GM12878 (cell line): ENCODE measurements at regions not wholly inside any gene's neighbourhood (a gene's known extent, or its start where the extent isn't known, plus 50 kb on each side); places are given as distances from the start of the nearest gene placed in this dataset.

Experiments used
- ATAC-seq: fragments of 200-7000 bp; cut with Tn5 transposase; 3 replicates; pipeline ENCODE4 v1.9.1; 2020; ENCODE audit warnings: mild to moderate bottlenecking, moderate library complexity
- BruUV-seq: library from RNA; stranded (reverse); fragments of 400-500 nt; replicated peaks from 2 replicates; lab custom pipeline; 2021; lab: Mats Ljungman, UMichigan
- CTCF ChIA-PET: fragments of 300-600 bp; sonication (Branson Sonifier 250); formaldehyde crosslinking; extraction: SDS; loops from one replicate; lab custom pipeline; 2021; ENCODE audit warnings: inconsistent platforms; lab: Yijun Ruan, JAX
- POLR2A ChIA-PET: fragments of 350-600 bp; formaldehyde crosslinking; extraction: SDS; loops from one replicate; lab custom pipeline; 2021; ENCODE audit warnings: inconsistent platforms; lab: Charles Lee
- RAD21 ChIA-PET: fragments of 300-600 bp; sonication (Branson Sonifier 250); formaldehyde crosslinking; loops from one replicate; lab custom pipeline; 2023; ENCODE audit warnings: antibody characterized with exemption; ENCODE audit not compliant: unreplicated experiment; lab: Charles Lee
- SMC1A ChIA-PET: fragments of 300-600 bp; sonication (Branson Sonifier 250); formaldehyde crosslinking; loops from one replicate; lab custom pipeline; 2023; ENCODE audit not compliant: unreplicated experiment, uncharacterized antibody; lab: Charles Lee
- DNase-seq: peaks from one replicate; pipeline ENCODE4 v3.0.0-alpha.2; 2011; ENCODE audit warnings: low read depth, low spot score
- FAIRE-seq: peaks from 3 replicates; lab custom pipeline; 2011; peaks lifted over from hg19 to GRCh38; lab: Jason Lieb, UNC
- H2AFZ ChIP-seq: 2 replicates; pipeline ENCODE4 v1.6.0; 2011; ENCODE audit warnings: low read depth, low read length, control low read depth; ENCODE audit not compliant: control insufficient read depth
- H3K27ac ChIP-seq: 2 replicates; pipeline ENCODE4 v1.5.1; 2011; ENCODE audit warnings: control low read depth; ENCODE audit not compliant: control insufficient read depth, insufficient read depth
- H3K27me3 ChIP-seq, 2 experiments: replicated peaks in 1 of 2; 2 replicates each; pipeline versions ENCODE4 v1.6.0 to v1.6.1; 2011; ENCODE audit warnings: low read length in 1 of 2; ENCODE audit not compliant: control insufficient read depth in 2 of 2, insufficient read depth in 2 of 2
- H3K36me3 ChIP-seq, 2 experiments: 2 replicates each; pipeline ENCODE4 v1.5.1; 2011; ENCODE audit warnings: low read length in 1 of 2; ENCODE audit not compliant: control insufficient read depth in 2 of 2, insufficient read depth in 2 of 2
- H3K4me1 ChIP-seq: 2 replicates; pipeline ENCODE4 v1.6.1; 2011; ENCODE audit warnings: mild to moderate bottlenecking, low read length, moderate library complexity, mixed read lengths; ENCODE audit not compliant: control insufficient read depth, insufficient read depth
- H3K4me2 ChIP-seq: 2 replicates; pipeline ENCODE4 v1.6.0; 2011; ENCODE audit warnings: control low read depth; ENCODE audit not compliant: control insufficient read depth, insufficient read depth
- H3K4me3 ChIP-seq: fragments of 200-600 bp; sonication (generic); 2 replicates; pipeline ENCODE4 v1.5.1; 2016
- H3K79me2 ChIP-seq: 2 replicates; pipeline ENCODE4 v1.6.0; 2011; ENCODE audit warnings: low read length; ENCODE audit not compliant: control insufficient read depth, insufficient read depth
- H3K9ac ChIP-seq: 2 replicates; pipeline ENCODE4 v1.8.0; 2011; ENCODE audit warnings: low read length, control low read depth, mixed read lengths; ENCODE audit not compliant: control insufficient read depth, insufficient read depth
- H3K9me3 ChIP-seq: replicated peaks from 3 replicates; pipeline ENCODE4 v1.5.1; 2011; ENCODE audit warnings: mild to moderate bottlenecking, low read length; ENCODE audit not compliant: control insufficient read depth, insufficient read depth
- H4K20me1 ChIP-seq: 2 replicates; pipeline ENCODE4 v1.6.0; 2011; ENCODE audit not compliant: control insufficient read depth, insufficient read depth
- ASH2L ChIP-seq: fragments of 300-600, 200-600 bp; sonication (generic); IDR thresholded peaks from 2 replicates; pipeline ENCODE4 v1.6.1; 2017; ENCODE audit warnings: low read depth, mild to moderate bottlenecking, borderline replicate concordance
- CHD1 ChIP-seq: IDR thresholded peaks from 2 replicates; pipeline ENCODE4 v1.6.1; 2012; ENCODE audit warnings: low read depth, low read length, improper control_type of control experiment
- CREB1 ChIP-seq: IDR thresholded peaks from 2 replicates; pipeline ENCODE4 v1.6.1; 2012; ENCODE audit warnings: low read depth, mild to moderate bottlenecking, inconsistent platforms
- E2F4 ChIP-seq: IDR thresholded peaks from 2 replicates; pipeline ENCODE4 v1.6.1; 2012; ENCODE audit warnings: low read depth, low read length, improper control_type of control experiment
- EP300 ChIP-seq, 2 experiments: fragments of 150-350 bp in 1 of 2; IDR thresholded peaks; 2 replicates each; pipeline ENCODE4 v1.6.1; 2011 to 2012; ENCODE audit warnings: low read depth in 2 of 2, low read length in 2 of 2, borderline replicate concordance in 1 of 2, improper control_type of control experiment in 1 of 2, inconsistent platforms in 1 of 2; ENCODE audit not compliant: control insufficient read depth in 1 of 2
- EZH2 ChIP-seq: IDR thresholded peaks from 2 replicates; pipeline ENCODE4 v1.6.1; 2012; ENCODE audit warnings: low read depth, mild to moderate bottlenecking, control low read depth, inconsistent platforms, low read length, borderline replicate concordance; ENCODE audit not compliant: control insufficient read depth
- HDAC6 ChIP-seq: fragments of 200-600 bp; sonication (generic); IDR thresholded peaks from one replicate; pipeline ENCODE4 v1.8.0; 2017; ENCODE audit warnings: antibody characterized with exemption; ENCODE audit not compliant: unreplicated experiment
- MEF2A ChIP-seq: IDR thresholded peaks from 2 replicates; pipeline ENCODE4 v1.6.1; 2011; ENCODE audit warnings: low read depth, mild to moderate bottlenecking, low read length, moderate library complexity; ENCODE audit not compliant: insufficient read depth
- NFIC ChIP-seq: IDR thresholded peaks from 2 replicates; pipeline ENCODE4 v1.6.1; 2012; ENCODE audit warnings: low read depth, mild to moderate bottlenecking, inconsistent platforms, low read length, moderate library complexity
- NR2C1 ChIP-seq: fragments of 450-650 bp; IDR thresholded peaks from 2 replicates; pipeline ENCODE4 v1.6.1; 2017; ENCODE audit warnings: antibody characterized with exemption, mild to moderate bottlenecking, moderate library complexity
- YY1 ChIP-seq: IDR thresholded peaks from 2 replicates; pipeline ENCODE4 v1.6.1; 2011; ENCODE audit warnings: low read depth, mild to moderate bottlenecking, low read length
- ZBTB4 ChIP-seq: fragments of 450-650 bp; formaldehyde crosslinking; IDR thresholded peaks from 2 replicates; pipeline ENCODE4 v1.4.0; 2022; ENCODE audit warnings: mild to moderate bottlenecking, moderate library complexity
- ZNF274 ChIP-seq: IDR thresholded peaks from one replicate; pipeline ENCODE4 v1.8.0; 2011; ENCODE audit not compliant: insufficient read length, insufficient read depth
- WGBS: methylation state at CpG from one replicate; pipeline ENCODE4 v1.1.6; 2016; ENCODE audit warnings: low lambda C conversion rate; ENCODE audit not compliant: insufficient replicate concordance, insufficient coverage; ENCODE audit errors: missing lambda C conversion rate; 5-methylcytosine and 5-hydroxymethylcytosine counted together
- in situ Hi-C: fragments of 300-500 bp; cut with MboI; formaldehyde crosslinking; loops from 9 replicates; pipeline ENCODE4 v1.14.3; 2018; ENCODE audit warnings: mixed read lengths
- intact Hi-C: fragments of 100-400 bp; cut with micrococcal nuclease; formaldehyde crosslinking; loops from one replicate; pipeline ENCODE4 v1.14.2; 2022; ENCODE audit not compliant: unreplicated experiment
- TF ChIP-seq, protein P1 (sequence below): fragments of 450-650 bp; IDR thresholded peaks from 2 replicates; pipeline ENCODE4 v1.6.1; 2014; ENCODE audit warnings: mild to moderate bottlenecking

DNA sequence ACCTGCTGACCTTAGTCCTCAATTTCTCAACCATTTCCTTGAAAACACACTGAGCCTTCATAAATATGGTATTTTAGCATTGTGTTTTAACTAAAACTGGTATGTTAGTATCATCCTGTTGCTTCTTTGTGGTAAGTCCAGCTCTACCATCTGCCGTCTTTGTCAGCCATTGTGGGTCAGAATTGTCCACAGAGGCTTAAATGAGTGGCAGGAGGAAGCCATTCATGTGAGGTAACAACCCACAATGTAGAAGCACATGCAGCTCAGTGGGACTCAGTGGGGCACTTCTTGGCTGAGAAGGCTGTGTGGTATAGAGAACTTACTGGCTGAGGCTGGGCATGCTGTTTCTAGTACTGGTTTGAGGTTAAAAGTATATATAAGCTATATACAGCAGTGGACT lies 149.2 kb upstream of the NR3C1 start:
- in situ Hi-C loops, result no loop called here

More for the DNA sequence above, 149.2 kb upstream of the NR3C1 start:
- Histone ChIP-seq H3K4me3 (no peak overlapping the region), H3K79me2 (no peaks in the 10 kb centered on the region), H4K20me1 (no peaks in the 10 kb centered on the region), H2AFZ (0 out of 2 replicates have a peak overlapping the region, but pooled peaks have one; percentile 4), H3K4me1 (peaks cover 7% of the 10 kb centered on the region; the same call in 1 of the 2 replicates), H3K27ac (no peak overlapping the region), H3K27me3 (no peaks in the 10 kb centered on the region), H3K4me2 (no peak overlapping the region), H3K9ac (no peak overlapping the region), H3K9me3 (peaks cover 2% of the 10 kb centered on the region; the same call in 1 of the 3 replicates), H3K36me3 (no peaks in the 10 kb centered on the region)
- ChIA-PET SMC1A (interaction anchor here (1.2 to 1.8 kb wide), 3 partner anchors 12 to 19 kb away, joined by 3 to 10 read pairs (median 5); no protein-coding TSS in a partner anchor), CTCF (interaction anchor here (2.4 kb wide), 1 partner anchor 10 kb away, joined by 9 read pairs; no protein-coding TSS in a partner anchor), RAD21 (no interaction called here), POLR2A (no interaction called here)
- 38% methylated on average over 1 of the region's 1 CpG for whole genome bisulfite sequencing
- no peak for TF ChIP-seq ZNF274
- TF ChIP-seq MEF2A, result no peak
- no peak for TF ChIP-seq EZH2
- no peak for TF ChIP-seq NFIC
- no peak for TF ChIP-seq HDAC6
- no peak for TF ChIP-seq NR2C1
- no peak for TF ChIP-seq YY1
- no peak for TF ChIP-seq ASH2L
- TF ChIP-seq CREB1, result no peak
- no peak for TF ChIP-seq EP300 (IDR thresholded peaks at IDR 0.05; ENCODE audit: borderline replicate concordance in 1 of 2, control insufficient read depth in 1 of 2, low read depth in 2 of 2, low read length in 2 of 2)
- TF ChIP-seq CHD1, result no peak
- TF ChIP-seq, protein P1, sequence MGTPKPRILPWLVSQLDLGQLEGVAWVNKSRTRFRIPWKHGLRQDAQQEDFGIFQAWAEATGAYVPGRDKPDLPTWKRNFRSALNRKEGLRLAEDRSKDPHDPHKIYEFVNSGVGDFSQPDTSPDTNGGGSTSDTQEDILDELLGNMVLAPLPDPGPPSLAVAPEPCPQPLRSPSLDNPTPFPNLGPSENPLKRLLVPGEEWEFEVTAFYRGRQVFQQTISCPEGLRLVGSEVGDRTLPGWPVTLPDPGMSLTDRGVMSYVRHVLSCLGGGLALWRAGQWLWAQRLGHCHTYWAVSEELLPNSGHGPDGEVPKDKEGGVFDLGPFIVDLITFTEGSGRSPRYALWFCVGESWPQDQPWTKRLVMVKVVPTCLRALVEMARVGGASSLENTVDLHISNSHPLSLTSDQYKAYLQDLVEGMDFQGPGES, result no peak
- no peak for TF ChIP-seq E2F4
- no peak for TF ChIP-seq ZBTB4 (CRISPR knock-in tag)
- intact Hi-C loops, result no loop called here
- no peak for ATAC-seq
- BruUV-seq, result no TSS peak
- no peak for FAIRE-seq
- no peak for DNase-seq
